Panc1 (cell line): ENCODE measurements at regions not wholly inside any gene's neighbourhood (a gene's known extent, or its start where the extent isn't known, plus 50 kb on each side); places are given as distances from the start of the nearest gene placed in this dataset.

Experiments used
- ATAC-seq: fragments of 200-7000 bp; cut with Tn5 transposase; 2 replicates; pipeline ENCODE4 v1.9.1; 2020; ENCODE audit warnings: mild to moderate bottlenecking, moderate library complexity
- BruUV-seq: library from RNA; stranded (reverse); fragments of 400-500 nt; replicated peaks from 2 replicates; lab custom pipeline; 2021; lab: Mats Ljungman, UMichigan
- CTCF ChIA-PET: fragments of 300-600 bp; sonication (Branson Sonifier 250); formaldehyde crosslinking; loops from one replicate; lab custom pipeline; 2022; ENCODE audit warnings: antibody characterized with exemption; lab: Charles Lee
- POLR2A ChIA-PET: fragments of 300-600 bp; sonication (Branson Sonifier 250); formaldehyde crosslinking; loops from one replicate; lab custom pipeline; 2022; ENCODE audit warnings: antibody characterized with exemption; lab: Charles Lee
- DNase-seq: peaks from one replicate; pipeline ENCODE4 v3.0.0-alpha.2; 2010; ENCODE audit warnings: low read depth, low spot score
- H3K27ac ChIP-seq: 2 replicates; pipeline ENCODE4 v1.5.1; 2011; ENCODE audit warnings: mild to moderate bottlenecking, low read length, inconsistent platforms
- H3K27me3 ChIP-seq: fragments of 200-500 bp; sonication (Bioruptor generic); 2 replicates; pipeline ENCODE4 v1.6.0; 2014; ENCODE audit warnings: low read length, inconsistent platforms; ENCODE audit not compliant: control insufficient read depth, insufficient read depth
- H3K36me3 ChIP-seq: fragments of 200-500 bp; sonication (Bioruptor generic); 2 replicates; pipeline ENCODE4 v1.5.1; 2014; ENCODE audit warnings: inconsistent platforms, mild to moderate bottlenecking, low read length, moderate library complexity; ENCODE audit not compliant: control insufficient read depth, insufficient read depth
- H3K4me1 ChIP-seq: 2 replicates; pipeline ENCODE4 v1.5.1; 2011; ENCODE audit warnings: inconsistent platforms, mild to moderate bottlenecking, low read length, moderate library complexity; ENCODE audit not compliant: control insufficient read depth, insufficient read depth
- H3K4me3 ChIP-seq, 2 experiments: 2 replicates each; pipeline ENCODE4 v1.5.1; 2011 to 2012; ENCODE audit warnings: low read depth in 2 of 2, low read length in 2 of 2, mild to moderate bottlenecking in 2 of 2, inconsistent platforms in 1 of 2, moderate library complexity in 1 of 2
- H3K9me3 ChIP-seq: fragments of 200-500 bp; sonication (Bioruptor generic); 2 replicates; pipeline ENCODE4 v1.5.1; 2014; ENCODE audit warnings: low read depth, mild to moderate bottlenecking, inconsistent platforms, low read length, moderate library complexity; ENCODE audit not compliant: control insufficient read depth, insufficient read depth
- CTCF ChIP-seq: fragments of 450-650 bp; IDR thresholded peaks from 2 replicates; pipeline ENCODE4 v1.5.1; 2017; ENCODE audit warnings: mild to moderate bottlenecking
- POLR2AphosphoS5 ChIP-seq: IDR thresholded peaks from 2 replicates; pipeline ENCODE4 v1.6.1; 2012; ENCODE audit warnings: mild to moderate bottlenecking, low read depth, low read length, moderate library complexity
- SIN3A ChIP-seq: IDR thresholded peaks from 2 replicates; pipeline ENCODE4 v1.6.1; 2012; ENCODE audit warnings: low read depth, mild to moderate bottlenecking, low read length, moderate library complexity, borderline replicate concordance; ENCODE audit not compliant: insufficient read depth
- TCF7L2 ChIP-seq: IDR thresholded peaks from 2 replicates; pipeline ENCODE4 v1.6.1; 2011; ENCODE audit warnings: mild to moderate bottlenecking, low read depth, low read length, inconsistent platforms
- in situ Hi-C: cut with HindIII; loops from 2 replicates; pipeline ENCODE4 v1.10.0; 2016; ENCODE audit warnings: low sequenced_read_pairs, low pct_unique_long_range_greater_than_20kb
- intact Hi-C: fragments of 100-400 bp; cut with micrococcal nuclease; formaldehyde crosslinking; loops from one replicate; pipeline ENCODE4 v1.10.0; 2022; ENCODE audit not compliant: unreplicated experiment
- TF ChIP-seq, protein P1 (sequence below), 2 experiments: IDR thresholded peaks; 2 replicates each; pipeline ENCODE4 v1.6.1; 2011 to 2012; ENCODE audit warnings: low read depth in 2 of 2, control low read depth in 1 of 2, low read length in 1 of 2, mild to moderate bottlenecking in 1 of 2, moderate library complexity in 1 of 2; ENCODE audit not compliant: insufficient read depth in 1 of 2

DNA sequence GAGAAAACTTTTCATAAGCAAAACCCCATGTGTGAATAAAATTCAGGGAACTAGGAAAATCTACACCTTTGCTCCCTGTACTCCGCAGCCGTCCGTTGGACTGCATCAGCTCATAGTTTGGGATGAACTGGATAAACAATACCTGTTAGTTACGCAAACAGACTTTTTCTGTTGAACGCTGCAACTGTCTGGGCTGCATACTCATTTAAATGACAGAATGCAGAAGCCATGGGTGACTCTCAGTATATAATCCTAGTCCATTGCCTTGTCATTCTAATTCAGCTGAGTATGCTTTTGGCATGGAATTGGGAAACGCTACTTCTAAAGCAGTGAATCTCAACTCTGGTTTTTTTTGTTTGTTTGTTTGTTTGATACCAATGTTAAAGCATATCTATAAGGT, 151.6 kb downstream of the SLITRK1 start:
- no TSS peak for BruUV-seq
- DNase-seq, result no peak
- no peaks in the 10 kb centered on the region for H3K4me1 ChIP-seq
- intact Hi-C loops (no loop called here), in situ Hi-C loops (no loop called here)
- no peak overlapping the region for H3K4me3 ChIP-seq
- H3K9me3 ChIP-seq, result no peaks in the 10 kb centered on the region
- no peak overlapping the region for H3K27ac ChIP-seq
- H3K36me3 ChIP-seq, result no peaks in the 10 kb centered on the region
- CTCF ChIA-PET, result no interaction called here
- H3K27me3 ChIP-seq, result no peaks in the 10 kb centered on the region
- POLR2A ChIA-PET, result no interaction called here
- no peak for ATAC-seq
- TF ChIP-seq, protein P1, sequence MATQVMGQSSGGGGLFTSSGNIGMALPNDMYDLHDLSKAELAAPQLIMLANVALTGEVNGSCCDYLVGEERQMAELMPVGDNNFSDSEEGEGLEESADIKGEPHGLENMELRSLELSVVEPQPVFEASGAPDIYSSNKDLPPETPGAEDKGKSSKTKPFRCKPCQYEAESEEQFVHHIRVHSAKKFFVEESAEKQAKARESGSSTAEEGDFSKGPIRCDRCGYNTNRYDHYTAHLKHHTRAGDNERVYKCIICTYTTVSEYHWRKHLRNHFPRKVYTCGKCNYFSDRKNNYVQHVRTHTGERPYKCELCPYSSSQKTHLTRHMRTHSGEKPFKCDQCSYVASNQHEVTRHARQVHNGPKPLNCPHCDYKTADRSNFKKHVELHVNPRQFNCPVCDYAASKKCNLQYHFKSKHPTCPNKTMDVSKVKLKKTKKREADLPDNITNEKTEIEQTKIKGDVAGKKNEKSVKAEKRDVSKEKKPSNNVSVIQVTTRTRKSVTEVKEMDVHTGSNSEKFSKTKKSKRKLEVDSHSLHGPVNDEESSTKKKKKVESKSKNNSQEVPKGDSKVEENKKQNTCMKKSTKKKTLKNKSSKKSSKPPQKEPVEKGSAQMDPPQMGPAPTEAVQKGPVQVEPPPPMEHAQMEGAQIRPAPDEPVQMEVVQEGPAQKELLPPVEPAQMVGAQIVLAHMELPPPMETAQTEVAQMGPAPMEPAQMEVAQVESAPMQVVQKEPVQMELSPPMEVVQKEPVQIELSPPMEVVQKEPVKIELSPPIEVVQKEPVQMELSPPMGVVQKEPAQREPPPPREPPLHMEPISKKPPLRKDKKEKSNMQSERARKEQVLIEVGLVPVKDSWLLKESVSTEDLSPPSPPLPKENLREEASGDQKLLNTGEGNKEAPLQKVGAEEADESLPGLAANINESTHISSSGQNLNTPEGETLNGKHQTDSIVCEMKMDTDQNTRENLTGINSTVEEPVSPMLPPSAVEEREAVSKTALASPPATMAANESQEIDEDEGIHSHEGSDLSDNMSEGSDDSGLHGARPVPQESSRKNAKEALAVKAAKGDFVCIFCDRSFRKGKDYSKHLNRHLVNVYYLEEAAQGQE (IDR thresholded peaks at IDR 0.05; ENCODE audit: insufficient read depth in 1 of 2, low read depth in 2 of 2, low read length in 1 of 2), result no peak
- TF ChIP-seq SIN3A, result no peak
- TF ChIP-seq POLR2AphosphoS5, result no peak
- no peak for TF ChIP-seq TCF7L2
- TF ChIP-seq CTCF, result no peak

GRCh38 chr13:83722443-83722842, 159.8 kb downstream of the SLITRK1 start:
- POLR2A ChIA-PET, result no interaction called here
- no peak for ATAC-seq
- Histone ChIP-seq H3K9me3 (no peaks in the 10 kb centered on the region), H3K4me3 (no peak overlapping the region), H3K4me1 (no peaks in the 10 kb centered on the region), H3K27me3 (no peaks in the 10 kb centered on the region), H3K27ac (no peak overlapping the region), H3K36me3 (no peaks in the 10 kb centered on the region)
- intact Hi-C loops, result no loop called here
- in situ Hi-C loops, result no loop called here
- no peak for DNase-seq
- CTCF ChIA-PET, result no interaction called here
- BruUV-seq, result no TSS peak
- TF ChIP-seq, protein P1 (IDR thresholded peaks at IDR 0.05; ENCODE audit: insufficient read depth in 1 of 2, low read depth in 2 of 2, low read length in 1 of 2), result no peak
- no peak for TF ChIP-seq CTCF
- no peak for TF ChIP-seq TCF7L2
- TF ChIP-seq SIN3A, result no peak
- TF ChIP-seq POLR2AphosphoS5, result no peak
